ENCODE measurements at regions not wholly inside any gene's neighbourhood (a gene's known extent, or its start where the extent isn't known, plus 50 kb on each side); places are given as distances from the start of the nearest gene placed in this dataset.

GRCh38 chr7:116417593-116418345 is 81.8 kb upstream of the CAV2 start:
- no peak for DNase-seq (ENCODE audit: low read depth, low spot score)

GRCh38 chr7:116418524-116418923 is 81.0 kb upstream of the CAV2 start:
- no peak for DNase-seq (ENCODE audit: low read depth, low spot score)

GRCh38 chr7:116420003-116420402 is 79.5 kb upstream of the CAV2 start:
- no peak for DNase-seq (ENCODE audit: low read depth, low spot score)

- DNase-seq (ENCODE audit: low read depth, low spot score): no peak
These were observed 78.2 kb upstream of the CAV2 start for GRCh38 chr7:116421298-116421697.

- DNase-seq (ENCODE audit: low read depth, low spot score): no peak
These were observed 76.9 kb upstream of the CAV2 start for GRCh38 chr7:116422683-116423082.

- peak; percentile 16 for DNase-seq (ENCODE audit: low read depth, low spot score)
These were observed 76.0 kb upstream of the CAV2 start for GRCh38 chr7:116423499-116423898.

GRCh38 chr7:116425647-116426209 is 73.8 kb upstream of the CAV2 start:
- DNase-seq (ENCODE audit: low read depth, low spot score): no peak

GRCh38 chr7:116426428-116427156 is 72.9 kb upstream of the CAV2 start:
- DNase-seq (ENCODE audit: low read depth, low spot score): peak; percentile 73

GRCh38 chr7:116429986-116430619 is 69.4 kb upstream of the CAV2 start:
- no peak for DNase-seq (ENCODE audit: low read depth, low spot score)

GRCh38 chr7:116431787-116432526 is 67.6 kb upstream of the CAV2 start:
- no peak for DNase-seq (ENCODE audit: low read depth, low spot score)

- DNase-seq (ENCODE audit: low read depth, low spot score): no peak
These were observed 67.0 kb upstream of the CAV2 start for GRCh38 chr7:116432527-116432916.

- peak; percentile 10 for DNase-seq (ENCODE audit: low read depth, low spot score)
These were observed 66.3 kb upstream of the CAV2 start for GRCh38 chr7:116433246-116433645.

- peak; percentile 53 for DNase-seq (ENCODE audit: low read depth, low spot score)
These were observed 64.7 kb upstream of the CAV2 start for GRCh38 chr7:116434820-116435341.

- DNase-seq (ENCODE audit: low read depth, low spot score): peak; percentile 51
These were observed 63.2 kb upstream of the CAV2 start for GRCh38 chr7:116436305-116436826.

- DNase-seq (ENCODE audit: low read depth, low spot score): peak; percentile 10
These were observed 61.3 kb upstream of the CAV2 start for GRCh38 chr7:116438267-116438666.

- no peak for DNase-seq (ENCODE audit: low read depth, low spot score)
These were observed 60.5 kb upstream of the CAV2 start for GRCh38 chr7:116439005-116439404.

- no peak for DNase-seq (ENCODE audit: low read depth, low spot score)
These were observed 59.5 kb upstream of the CAV2 start for GRCh38 chr7:116439841-116440549.

GRCh38 chr7:116441534-116441933 is 58.0 kb upstream of the CAV2 start:
- DNase-seq (ENCODE audit: low read depth, low spot score): no peak

GRCh38 chr7:116443101-116443523 is 56.4 kb upstream of the CAV2 start:
- DNase-seq (ENCODE audit: low read depth, low spot score): peak; percentile 90

- DNase-seq (ENCODE audit: low read depth, low spot score): no peak
These were observed 55.9 kb upstream of the CAV2 start for GRCh38 chr7:116443646-116444045.
